GM21447 (cell line): ENCODE measurements at regions not wholly inside any gene's neighbourhood (a gene's known extent, or its start where the extent isn't known, plus 50 kb on each side); places are given as distances from the start of the nearest gene placed in this dataset.
"Not testable (repeated sequence)": the region's sequence is repeated elsewhere in the genome, so short reads cannot be mapped to it uniquely, and the experiment has no call there.

Source experiments
- ATAC-seq: cut with Tn5 transposase; IDR thresholded peaks from one replicate; pipeline ENCODE4 v1.9.1; 2021; ENCODE audit not compliant: unreplicated experiment

GRCh38 chr9:78663369-78663768, 366.4 kb downstream of the PSAT1 start:
- no peak for ATAC-seq

- no peak for ATAC-seq
Measured at GRCh38 chr9:78664370-78664769, 367.4 kb downstream of the PSAT1 start.

- ATAC-seq, result no peak
Measured at GRCh38 chr9:78666818-78667414, 370.0 kb downstream of the PSAT1 start.

- ATAC-seq, result no peak
Measured at GRCh38 chr9:78668148-78668832, 371.4 kb downstream of the PSAT1 start.

GRCh38 chr9:78669591-78669990, 372.7 kb downstream of the PSAT1 start:
- ATAC-seq, result no peak

GRCh38 chr9:78671785-78672184, 374.9 kb downstream of the PSAT1 start:
- no peak for ATAC-seq

- no peak for ATAC-seq
Measured at GRCh38 chr9:78674874-78675273, 377.9 kb downstream of the PSAT1 start.

- no peak for ATAC-seq
Measured at GRCh38 chr9:78676009-78676408, 379.1 kb downstream of the PSAT1 start.

GRCh38 chr9:78676623-78677022, 379.7 kb downstream of the PSAT1 start:
- no peak for ATAC-seq

- ATAC-seq, result no peak
Measured at GRCh38 chr9:78677326-78677725, 380.4 kb downstream of the PSAT1 start.

GRCh38 chr9:78678877-78679276, 382.0 kb downstream of the PSAT1 start:
- no peak for ATAC-seq

- ATAC-seq, result no peak
Measured at GRCh38 chr9:78680196-78680595, 383.3 kb downstream of the PSAT1 start.

GRCh38 chr9:78682216-78682615, 385.3 kb downstream of the PSAT1 start:
- ATAC-seq, result no peak

GRCh38 chr9:78685471-78685870, 388.5 kb downstream of the PSAT1 start:
- no peak for ATAC-seq

GRCh38 chr9:78688796-78689195, 391.9 kb downstream of the PSAT1 start:
- no peak for ATAC-seq

GRCh38 chr9:78691542-78691941, 394.6 kb downstream of the PSAT1 start:
- ATAC-seq, result no peak

GRCh38 chr9:78692871-78693270, 395.9 kb downstream of the PSAT1 start:
- no peak for ATAC-seq

- no peak for ATAC-seq
Measured at GRCh38 chr9:78694974-78695373, 398.0 kb downstream of the PSAT1 start.

GRCh38 chr9:78695519-78695918, 398.6 kb downstream of the PSAT1 start:
- no peak for ATAC-seq

GRCh38 chr9:78697618-78698017, 400.7 kb downstream of the PSAT1 start:
- no peak for ATAC-seq

GRCh38 chr9:78698371-78698770, 401.4 kb downstream of the PSAT1 start:
- ATAC-seq, result no peak

GRCh38 chr9:78699217-78699616, 402.3 kb downstream of the PSAT1 start:
- not testable (repeated sequence) for ATAC-seq

- not testable (repeated sequence) for ATAC-seq
Measured at GRCh38 chr9:78704153-78704552, 407.2 kb downstream of the PSAT1 start.
